ENCODE measurements at regions not wholly inside any gene's neighbourhood (a gene's known extent, or its start where the extent isn't known, plus 50 kb on each side); places are given as distances from the start of the nearest gene placed in this dataset.

DNA sequence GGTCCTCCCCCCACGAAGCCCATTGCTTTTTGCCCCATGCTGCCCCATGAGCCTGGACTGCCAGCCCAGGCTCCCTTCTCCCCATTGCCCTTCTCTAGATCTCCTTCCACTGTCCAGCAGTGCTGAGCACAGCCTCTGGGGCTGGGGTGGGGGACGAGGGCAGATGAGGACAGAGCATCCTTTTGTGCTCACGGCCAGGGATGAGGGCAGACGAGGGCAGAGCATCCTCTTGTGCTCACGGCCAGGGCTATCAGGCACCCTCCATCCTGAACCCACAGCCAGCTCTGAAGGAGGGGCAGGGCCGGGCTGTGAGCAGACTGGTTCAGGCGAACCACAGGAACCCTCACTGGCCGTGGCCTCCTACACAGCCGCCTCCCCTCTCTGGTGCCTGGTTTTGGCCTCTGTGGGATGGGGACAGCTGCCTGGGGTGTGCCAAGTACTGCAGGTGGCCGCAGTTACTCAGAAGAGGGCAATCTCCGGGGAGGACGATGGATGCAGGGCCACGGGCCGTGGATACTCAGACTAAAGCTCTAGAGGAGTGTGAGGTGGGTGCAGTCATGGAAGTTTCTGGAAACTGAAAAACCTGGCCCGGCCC is 1258.8 kb downstream of the BRD1 start:
- no peaks in the 10 kb centered on the region for H3K9me2 ChIP-seq (ENCODE audit: insufficient read depth)
- ChIA-PET RAD21 (ENCODE audit: low non-redundant PET in 1 of 2, low total read pairs in 2 of 2, uncharacterized antibody in 2 of 2, unreplicated experiment in 2 of 2) (no interaction called here), CTCF (no interaction called here), POLR2A (no interaction called here)
- no peak overlapping the region for H3K27ac ChIP-seq (ENCODE audit: low read depth, low read length)
- H4K20me1 ChIP-seq (ENCODE audit: insufficient read depth), result no peaks in the 10 kb centered on the region
- H3K9ac ChIP-seq (ENCODE audit: low read length), result no peak overlapping the region
- no peak overlapping the region for H3K4me3 ChIP-seq (replicated peaks in 1 of 2; ENCODE audit: low read depth in 1 of 2, low read length in 2 of 2)
- no peak overlapping the region for H3K4me2 ChIP-seq (ENCODE audit: low read length)
- ATAC-seq (no peak), DNase-seq (ENCODE audit: low read depth, low spot score) (no peak)
- H3K36me3 ChIP-seq (ENCODE audit: control insufficient read depth in 1 of 2, insufficient read depth in 2 of 2, low read length in 2 of 2), result no peaks in the 10 kb centered on the region
- no peaks in the 10 kb centered on the region for H3K4me1 ChIP-seq (ENCODE audit: control insufficient read depth in 1 of 2, insufficient read depth in 2 of 2, low read length in 2 of 2)
- no peak overlapping the region for H2AFZ ChIP-seq (ENCODE audit: low read depth, low read length, poor library complexity, severe bottlenecking)
- no TSS peak for BruUV-seq (replicated peaks)
- intact Hi-C loops (cut with micrococcal nuclease), result no loop called here
- H3K9me3 ChIP-seq (ENCODE audit: control insufficient read depth in 1 of 2, insufficient read depth in 1 of 2, low read depth in 1 of 2, low read length in 2 of 2), result peaks cover 0 to 16% of the 10 kb centered on the region in 2 experiments; a peak in 2 of 4 replicates
- H3K79me2 ChIP-seq (ENCODE audit: insufficient read depth, low read length), result no peaks in the 10 kb centered on the region
- TF ChIP-seq, protein P1, sequence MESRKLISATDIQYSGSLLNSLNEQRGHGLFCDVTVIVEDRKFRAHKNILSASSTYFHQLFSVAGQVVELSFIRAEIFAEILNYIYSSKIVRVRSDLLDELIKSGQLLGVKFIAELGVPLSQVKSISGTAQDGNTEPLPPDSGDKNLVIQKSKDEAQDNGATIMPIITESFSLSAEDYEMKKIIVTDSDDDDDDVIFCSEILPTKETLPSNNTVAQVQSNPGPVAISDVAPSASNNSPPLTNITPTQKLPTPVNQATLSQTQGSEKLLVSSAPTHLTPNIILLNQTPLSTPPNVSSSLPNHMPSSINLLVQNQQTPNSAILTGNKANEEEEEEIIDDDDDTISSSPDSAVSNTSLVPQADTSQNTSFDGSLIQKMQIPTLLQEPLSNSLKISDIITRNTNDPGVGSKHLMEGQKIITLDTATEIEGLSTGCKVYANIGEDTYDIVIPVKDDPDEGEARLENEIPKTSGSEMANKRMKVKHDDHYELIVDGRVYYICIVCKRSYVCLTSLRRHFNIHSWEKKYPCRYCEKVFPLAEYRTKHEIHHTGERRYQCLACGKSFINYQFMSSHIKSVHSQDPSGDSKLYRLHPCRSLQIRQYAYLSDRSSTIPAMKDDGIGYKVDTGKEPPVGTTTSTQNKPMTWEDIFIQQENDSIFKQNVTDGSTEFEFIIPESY (IDR thresholded peaks at IDR 0.05; ENCODE audit: extremely low read depth, insufficient replicate concordance, low read length), result no peak
- no peaks in the 10 kb centered on the region for H3K27me3 ChIP-seq (ENCODE audit: insufficient read depth, low read length)

DNA sequence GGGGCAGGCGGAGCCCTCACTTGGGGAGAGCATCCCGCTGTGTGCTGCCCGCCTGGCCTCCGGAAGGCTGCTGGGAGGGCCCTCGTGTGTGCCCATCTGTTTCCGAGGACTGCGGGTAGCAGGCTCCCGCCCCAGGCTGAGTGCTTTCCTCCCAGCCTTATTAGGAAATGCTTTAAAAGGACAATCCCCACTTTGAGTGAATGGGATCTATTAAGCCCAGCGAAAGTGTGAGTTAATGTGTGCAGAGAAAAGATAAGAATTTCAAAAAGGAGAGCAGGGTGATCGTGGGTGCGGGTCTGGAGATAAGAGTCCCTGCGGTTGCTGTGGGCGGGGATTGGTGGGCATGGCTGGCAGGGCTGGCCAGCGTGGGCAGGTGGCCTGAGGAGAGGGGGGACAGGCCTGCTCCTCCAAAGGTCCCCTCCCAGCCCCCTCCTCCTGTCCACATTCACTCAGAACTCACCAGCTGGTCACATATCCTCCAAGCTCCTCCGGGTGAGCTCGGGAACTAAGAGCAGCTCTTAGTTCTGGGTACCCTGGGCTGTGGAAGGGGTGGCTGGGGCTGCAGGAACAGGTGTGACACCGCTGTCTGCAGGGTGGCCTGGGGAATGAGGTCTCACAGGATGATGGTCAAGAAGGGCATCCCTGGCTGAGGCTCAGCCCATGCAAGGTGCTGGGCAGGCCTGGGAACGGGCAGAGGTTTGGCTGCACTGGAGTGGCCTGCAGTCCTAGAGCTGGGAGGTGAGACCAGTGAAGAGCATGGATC is 1260.3 kb downstream of the BRD1 start:
- H3K9ac ChIP-seq (ENCODE audit: low read length), result no peak overlapping the region
- ATAC-seq (no peak), DNase-seq (ENCODE audit: low read depth, low spot score) (no peak)
- no peak overlapping the region for H3K4me3 ChIP-seq (replicated peaks in 1 of 2; ENCODE audit: low read depth in 1 of 2, low read length in 2 of 2)
- no peaks in the 10 kb centered on the region for H3K27me3 ChIP-seq (ENCODE audit: insufficient read depth, low read length)
- RAD21 ChIA-PET (ENCODE audit: low non-redundant PET in 1 of 2, low total read pairs in 2 of 2, uncharacterized antibody in 2 of 2, unreplicated experiment in 2 of 2), result no interaction called here
- POLR2A ChIA-PET, result no interaction called here
- H3K27ac ChIP-seq (ENCODE audit: low read depth, low read length), result no peak overlapping the region
- H3K79me2 ChIP-seq (ENCODE audit: insufficient read depth, low read length), result no peaks in the 10 kb centered on the region
- H3K9me3 ChIP-seq (ENCODE audit: control insufficient read depth in 1 of 2, insufficient read depth in 1 of 2, low read depth in 1 of 2, low read length in 2 of 2), result peaks cover 0 to 11% of the 10 kb centered on the region in 2 experiments; a peak in 2 of 4 replicates
- no peak overlapping the region for H3K4me2 ChIP-seq (ENCODE audit: low read length)
- CTCF ChIA-PET, result no interaction called here
- H3K9me2 ChIP-seq (ENCODE audit: insufficient read depth), result no peaks in the 10 kb centered on the region
- no peaks in the 10 kb centered on the region for H4K20me1 ChIP-seq (ENCODE audit: insufficient read depth)
- H3K36me3 ChIP-seq (ENCODE audit: control insufficient read depth in 1 of 2, insufficient read depth in 2 of 2, low read length in 2 of 2), result no peaks in the 10 kb centered on the region
- TF ChIP-seq EZH2phosphoT487 (IDR thresholded peaks at IDR 0.05; ENCODE audit: borderline replicate concordance), result no peak
- TF ChIP-seq, protein P2, sequence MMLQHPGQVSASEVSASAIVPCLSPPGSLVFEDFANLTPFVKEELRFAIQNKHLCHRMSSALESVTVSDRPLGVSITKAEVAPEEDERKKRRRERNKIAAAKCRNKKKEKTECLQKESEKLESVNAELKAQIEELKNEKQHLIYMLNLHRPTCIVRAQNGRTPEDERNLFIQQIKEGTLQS (IDR thresholded peaks at IDR 0.05), result no peak
- TF ChIP-seq SRF (IDR thresholded peaks at IDR 0.05; ENCODE audit: low read depth), result no peak
- no peak for TF ChIP-seq SIN3A (IDR thresholded peaks at IDR 0.05; ENCODE audit: low read depth)
- no peak for TF ChIP-seq EGR1 (IDR thresholded peaks at IDR 0.05; ENCODE audit: low read depth)
- no peak for TF ChIP-seq POLR2AphosphoS5 (IDR thresholded peaks at IDR 0.05; ENCODE audit: low read depth, low read length)
- TF ChIP-seq POLR2A (IDR thresholded peaks at IDR 0.05; ENCODE audit: borderline replicate concordance, extremely low read depth, insufficient read depth, insufficient read length), result no peak
- TF ChIP-seq, protein P3, sequence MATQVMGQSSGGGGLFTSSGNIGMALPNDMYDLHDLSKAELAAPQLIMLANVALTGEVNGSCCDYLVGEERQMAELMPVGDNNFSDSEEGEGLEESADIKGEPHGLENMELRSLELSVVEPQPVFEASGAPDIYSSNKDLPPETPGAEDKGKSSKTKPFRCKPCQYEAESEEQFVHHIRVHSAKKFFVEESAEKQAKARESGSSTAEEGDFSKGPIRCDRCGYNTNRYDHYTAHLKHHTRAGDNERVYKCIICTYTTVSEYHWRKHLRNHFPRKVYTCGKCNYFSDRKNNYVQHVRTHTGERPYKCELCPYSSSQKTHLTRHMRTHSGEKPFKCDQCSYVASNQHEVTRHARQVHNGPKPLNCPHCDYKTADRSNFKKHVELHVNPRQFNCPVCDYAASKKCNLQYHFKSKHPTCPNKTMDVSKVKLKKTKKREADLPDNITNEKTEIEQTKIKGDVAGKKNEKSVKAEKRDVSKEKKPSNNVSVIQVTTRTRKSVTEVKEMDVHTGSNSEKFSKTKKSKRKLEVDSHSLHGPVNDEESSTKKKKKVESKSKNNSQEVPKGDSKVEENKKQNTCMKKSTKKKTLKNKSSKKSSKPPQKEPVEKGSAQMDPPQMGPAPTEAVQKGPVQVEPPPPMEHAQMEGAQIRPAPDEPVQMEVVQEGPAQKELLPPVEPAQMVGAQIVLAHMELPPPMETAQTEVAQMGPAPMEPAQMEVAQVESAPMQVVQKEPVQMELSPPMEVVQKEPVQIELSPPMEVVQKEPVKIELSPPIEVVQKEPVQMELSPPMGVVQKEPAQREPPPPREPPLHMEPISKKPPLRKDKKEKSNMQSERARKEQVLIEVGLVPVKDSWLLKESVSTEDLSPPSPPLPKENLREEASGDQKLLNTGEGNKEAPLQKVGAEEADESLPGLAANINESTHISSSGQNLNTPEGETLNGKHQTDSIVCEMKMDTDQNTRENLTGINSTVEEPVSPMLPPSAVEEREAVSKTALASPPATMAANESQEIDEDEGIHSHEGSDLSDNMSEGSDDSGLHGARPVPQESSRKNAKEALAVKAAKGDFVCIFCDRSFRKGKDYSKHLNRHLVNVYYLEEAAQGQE (IDR thresholded peaks at IDR 0.05; ENCODE audit: low read depth), result no peak
- no peak for TF ChIP-seq ELF1 (IDR thresholded peaks at IDR 0.05; ENCODE audit: borderline replicate concordance, low read depth)
- no peak for TF ChIP-seq ZNF274 (IDR thresholded peaks at IDR 0.05; ENCODE audit: low read depth, low read length)
- intact Hi-C loops (cut with micrococcal nuclease), result no loop called here
- no peak overlapping the region for H2AFZ ChIP-seq (ENCODE audit: low read depth, low read length, poor library complexity, severe bottlenecking)
- no TSS peak for BruUV-seq (replicated peaks)
- H3K4me1 ChIP-seq (ENCODE audit: control insufficient read depth in 1 of 2, insufficient read depth in 2 of 2, low read length in 2 of 2), result no peaks in the 10 kb centered on the region
